Neural crest cell (in vitro differentiated cells): ENCODE measurements at regions not wholly inside any gene's neighbourhood (a gene's known extent, or its start where the extent isn't known, plus 50 kb on each side); places are given as distances from the start of the nearest gene placed in this dataset.
"Not testable (repeated sequence)": the region's sequence is repeated elsewhere in the genome, so short reads cannot be mapped to it uniquely, and the experiment has no call there.

Source experiments
- DNase-seq: peaks from one replicate; pipeline ENCODE4 v3.0.0; 2021; ENCODE audit warnings: low read depth, mixed read lengths, low spot score
- H3K27ac Mint-ChIP-seq: one replicate; pipeline ENCODE4 v1.8.0; 2021; ENCODE audit warnings: mild to moderate bottlenecking, mixed read lengths; ENCODE audit not compliant: unreplicated experiment
- H3K27me3 Mint-ChIP-seq: 2 replicates; pipeline ENCODE4 v1.8.0; 2021; ENCODE audit warnings: low read depth, mild to moderate bottlenecking, mixed read lengths
- H3K36me3 Mint-ChIP-seq: 2 replicates; pipeline ENCODE4 v1.8.0; 2021; ENCODE audit warnings: low read depth, mild to moderate bottlenecking, mixed read lengths
- H3K4me1 Mint-ChIP-seq: 2 replicates; pipeline ENCODE4 v1.8.0; 2021; ENCODE audit warnings: mixed read lengths
- H3K4me3 Mint-ChIP-seq: one replicate; pipeline ENCODE4 v1.8.0; 2021; ENCODE audit warnings: mild to moderate bottlenecking, mixed read lengths
- H3K9me3 Mint-ChIP-seq: 2 replicates; pipeline ENCODE4 v1.8.0; 2021; ENCODE audit warnings: mixed read lengths
- CTCF ChIP-seq: fragments of 200-600 bp; sonication (generic); conservative IDR thresholded peaks from 2 replicates; pipeline ENCODE4 v1.5.0; 2021; ENCODE audit warnings: antibody characterized with exemption, mild to moderate bottlenecking

- no peak overlapping the region for H3K4me3 Mint-ChIP-seq
- H3K27me3 Mint-ChIP-seq = no peaks in the 10 kb centered on the region
- H3K36me3 Mint-ChIP-seq = no peaks in the 10 kb centered on the region
- H3K9me3 Mint-ChIP-seq = peaks cover 9% of the 10 kb centered on the region
- TF ChIP-seq CTCF = peak; percentile 90
- peak; percentile 75 for DNase-seq
- no peaks in the 10 kb centered on the region for H3K4me1 Mint-ChIP-seq
- no peak overlapping the region for H3K27ac Mint-ChIP-seq
These were observed 376.9 kb downstream of the GALC start for GRCh38 chr14:87615822-87616679.

DNA sequence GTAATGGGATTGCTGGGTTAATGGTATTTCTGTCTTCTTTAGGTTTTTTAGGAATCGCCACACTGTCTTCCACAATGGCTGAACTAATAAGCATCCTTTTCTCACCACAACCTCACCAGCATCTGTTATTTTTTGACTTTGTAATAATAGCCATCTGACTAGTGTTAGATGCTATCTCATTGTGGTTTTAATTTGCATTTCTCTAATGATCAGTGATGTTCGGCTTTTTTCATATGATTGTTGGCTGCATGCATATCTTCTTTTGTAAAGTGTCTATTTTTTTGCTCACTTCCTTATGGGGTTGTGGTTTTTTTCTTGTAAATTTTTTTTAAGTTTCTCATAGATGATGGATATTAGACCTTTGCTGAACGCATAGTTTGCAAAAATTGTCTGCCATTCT, 377.9 kb downstream of the GALC start:
- H3K27ac Mint-ChIP-seq = no peak overlapping the region
- no peaks in the 10 kb centered on the region for H3K36me3 Mint-ChIP-seq
- peaks cover 2% of the 10 kb centered on the region for H3K9me3 Mint-ChIP-seq

DNA sequence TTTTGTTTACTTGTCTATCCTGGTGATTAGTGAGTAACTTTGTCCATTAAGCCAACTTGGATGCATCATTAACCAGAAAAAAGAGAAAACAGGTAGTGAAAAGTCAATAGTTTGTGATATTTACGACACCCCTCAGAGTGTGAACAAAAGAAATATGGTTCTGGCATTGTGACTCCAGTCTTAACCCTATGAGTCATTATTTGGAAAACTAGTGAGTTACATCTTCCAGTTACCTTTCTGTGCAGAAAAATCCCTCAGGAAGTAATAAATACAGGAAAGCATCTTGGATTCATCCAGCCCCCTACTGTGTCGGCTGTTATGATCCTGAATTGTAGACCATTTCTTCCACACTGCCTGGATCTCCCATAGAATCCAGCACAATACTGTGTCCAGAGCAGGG, 379.1 kb downstream of the GALC start:
- DNase-seq = no peak
- Mint-ChIP-seq H3K9me3 (peaks cover 3% of the 10 kb centered on the region), H3K27ac (no peak overlapping the region), H3K4me3 (no peak overlapping the region), H3K4me1 (no peaks in the 10 kb centered on the region), H3K36me3 (no peaks in the 10 kb centered on the region), H3K27me3 (no peaks in the 10 kb centered on the region)
- TF ChIP-seq CTCF = no peak

More for the DNA sequence above, 377.9 kb downstream of the GALC start:
- no peak for DNase-seq
- H3K4me3 Mint-ChIP-seq = no peak overlapping the region
- no peaks in the 10 kb centered on the region for H3K4me1 Mint-ChIP-seq
- no peak for TF ChIP-seq CTCF
- no peaks in the 10 kb centered on the region for H3K27me3 Mint-ChIP-seq

- not testable (repeated sequence) for DNase-seq, H3K36me3 Mint-ChIP-seq, H3K27ac Mint-ChIP-seq, H3K27me3 Mint-ChIP-seq, H3K4me3 Mint-ChIP-seq, H3K4me1 Mint-ChIP-seq
- H3K9me3 Mint-ChIP-seq = peaks cover 23% of the 10 kb centered on the region
These were observed 385.9 kb downstream of the GALC start for GRCh38 chr14:87607056-87607455.

- no peak for DNase-seq
- no peak overlapping the region for H3K27ac Mint-ChIP-seq
- no peaks in the 10 kb centered on the region for H3K4me1 Mint-ChIP-seq
- no peaks in the 10 kb centered on the region for H3K36me3 Mint-ChIP-seq
- no peak overlapping the region for H3K4me3 Mint-ChIP-seq
- no peak for TF ChIP-seq CTCF
- H3K9me3 Mint-ChIP-seq = peaks cover 18% of the 10 kb centered on the region
- no peaks in the 10 kb centered on the region for H3K27me3 Mint-ChIP-seq
These were observed 391.9 kb downstream of the GALC start for GRCh38 chr14:87601036-87601435.

- no peaks in the 10 kb centered on the region for H3K27me3 Mint-ChIP-seq
- H3K9me3 Mint-ChIP-seq = peaks cover 17% of the 10 kb centered on the region
These were observed 392.7 kb downstream of the GALC start for GRCh38 chr14:87600240-87600639.

More at GRCh38 chr14:87600240-87600639, 392.7 kb downstream of the GALC start:
- Mint-ChIP-seq H3K4me3 (no peak overlapping the region), H3K27ac (no peak overlapping the region), H3K36me3 (no peaks in the 10 kb centered on the region), H3K4me1 (no peaks in the 10 kb centered on the region)
- TF ChIP-seq CTCF = no peak
- no peak for DNase-seq
